G401 (cell line): ENCODE measurements at regions not wholly inside any gene's neighbourhood (a gene's known extent, or its start where the extent isn't known, plus 50 kb on each side); places are given as distances from the start of the nearest gene placed in this dataset.

Source experiments
- DNase-seq: peaks from one replicate; pipeline ENCODE4 v3.0.0-alpha.2; 2015; ENCODE audit warnings: low spot score
- in situ Hi-C: cut with HindIII; loops from 2 replicates; pipeline ENCODE4 v1.10.0; 2016; ENCODE audit warnings: low sequenced_read_pairs, mixed read lengths

DNA sequence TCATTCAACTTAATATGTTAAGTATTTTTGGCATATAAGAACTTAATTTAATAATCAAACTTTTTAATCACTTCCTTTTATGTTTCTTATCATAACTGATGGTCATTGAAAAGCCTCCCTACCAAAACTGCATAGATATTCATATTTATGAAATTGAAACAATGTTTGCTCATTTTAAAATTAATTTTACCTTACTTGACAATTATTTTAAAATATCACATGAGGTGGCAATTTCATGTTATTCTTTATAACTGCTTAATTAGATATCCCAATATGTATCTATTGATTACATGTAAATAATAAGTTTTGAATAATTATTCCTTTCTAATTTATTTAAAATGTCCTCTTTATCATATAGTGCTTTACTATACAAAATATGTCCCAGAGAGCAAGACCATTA is 266.1 kb upstream of the NRIP1 start:
- in situ Hi-C loops, result no loop called here
- no peak for DNase-seq

DNA sequence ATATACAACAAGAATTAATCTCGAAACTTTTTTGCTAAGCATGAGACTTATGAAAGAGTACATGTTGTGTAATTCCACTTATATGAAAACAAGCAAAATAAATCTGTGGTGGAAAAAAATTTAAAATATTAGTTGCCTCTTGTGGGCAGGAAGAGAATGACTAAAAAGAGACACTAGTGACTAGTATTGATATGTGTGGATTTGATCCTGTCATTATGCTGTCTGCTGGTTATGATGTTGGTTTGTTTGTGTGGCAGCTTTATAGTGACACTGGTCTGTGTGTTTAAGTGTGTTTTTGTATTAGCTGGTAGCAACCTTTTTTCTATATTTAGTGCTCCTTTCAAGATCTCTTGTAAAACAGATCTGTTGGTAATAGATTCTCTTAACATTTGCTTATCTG is 267.8 kb upstream of the NRIP1 start:
- DNase-seq, result no peak
- in situ Hi-C loops, result no loop called here

DNA sequence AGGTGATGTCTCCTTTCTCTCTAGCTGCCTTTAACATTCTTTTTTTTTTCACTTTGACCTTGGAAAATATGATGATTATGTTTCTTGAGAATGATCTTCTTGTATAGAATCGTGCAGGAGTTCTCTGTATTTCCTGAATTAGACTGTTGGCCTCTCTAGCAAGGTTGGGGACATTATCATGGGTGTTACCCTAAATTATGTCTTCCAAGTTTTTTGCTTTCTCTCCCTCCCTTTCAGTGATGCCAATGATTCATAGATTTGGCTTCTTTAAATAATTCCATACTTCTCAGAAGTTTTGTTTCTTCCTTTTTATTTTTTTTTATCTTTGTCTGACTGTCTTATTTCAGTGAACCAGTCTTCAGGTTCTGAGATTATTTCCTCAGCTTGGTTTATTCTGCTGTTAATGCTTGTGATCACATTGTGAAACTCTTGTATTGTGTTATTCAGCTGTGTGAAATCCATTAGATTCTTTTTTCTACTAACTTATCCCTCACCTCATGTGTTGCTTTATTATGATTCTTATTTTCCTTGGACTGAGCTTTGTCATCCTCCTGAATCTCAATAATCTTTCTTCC is 268.4 kb upstream of the NRIP1 start:
- in situ Hi-C loops, result no loop called here
- DNase-seq, result no peak

- DNase-seq, result no peak
- in situ Hi-C loops, result no loop called here
These were observed 269.2 kb upstream of the NRIP1 start for GRCh38 chr21:15333951-15334350.

- DNase-seq, result no peak
- in situ Hi-C loops, result no loop called here
These were observed 278.3 kb upstream of the NRIP1 start for GRCh38 chr21:15343066-15343465.

DNA sequence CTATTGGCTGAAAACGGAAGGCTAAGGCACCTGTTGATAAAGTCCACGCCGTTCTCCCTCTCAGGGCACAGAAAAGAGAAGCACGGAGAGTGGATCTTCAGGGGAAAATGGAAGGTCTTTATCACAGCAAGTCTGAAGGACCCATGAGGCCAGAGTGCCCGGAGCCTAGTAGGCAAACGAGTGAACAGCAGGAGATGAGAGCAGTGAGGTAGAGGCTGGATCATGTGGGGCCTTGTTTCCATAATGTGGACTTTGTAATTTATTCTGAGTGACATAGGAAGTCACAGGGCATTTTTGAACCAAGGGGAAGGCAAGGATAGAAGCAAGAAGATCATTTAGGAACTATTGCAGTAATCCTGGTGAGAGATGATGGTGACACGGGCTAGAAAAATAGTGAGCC is 287.2 kb upstream of the NRIP1 start:
- in situ Hi-C loops, result no loop called here

DNA sequence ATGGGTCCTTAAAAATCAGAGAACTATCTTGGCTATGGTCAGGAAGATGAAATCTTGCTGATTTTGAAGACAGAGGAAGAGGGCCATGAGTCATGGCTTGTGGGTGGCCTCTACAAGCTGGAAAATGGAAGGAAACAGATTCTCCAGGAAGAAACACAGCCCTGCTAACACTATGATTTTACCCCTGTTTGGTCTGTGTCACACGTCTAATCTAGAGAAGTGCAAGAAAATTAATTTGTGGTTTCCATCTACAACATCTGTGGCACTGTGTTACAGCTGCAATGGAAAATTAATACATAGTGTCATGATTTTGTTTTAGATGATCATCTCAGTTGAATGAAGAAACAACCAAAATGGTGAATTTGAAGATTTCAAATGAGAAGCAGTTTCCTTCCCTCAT is 288.7 kb upstream of the NRIP1 start:
- DNase-seq, result no peak
- in situ Hi-C loops, result no loop called here

More for the DNA sequence above, 287.2 kb upstream of the NRIP1 start:
- DNase-seq, result no peak

- DNase-seq, result no peak
- in situ Hi-C loops, result no loop called here
These were observed 289.7 kb upstream of the NRIP1 start for GRCh38 chr21:15354516-15354915.

DNA sequence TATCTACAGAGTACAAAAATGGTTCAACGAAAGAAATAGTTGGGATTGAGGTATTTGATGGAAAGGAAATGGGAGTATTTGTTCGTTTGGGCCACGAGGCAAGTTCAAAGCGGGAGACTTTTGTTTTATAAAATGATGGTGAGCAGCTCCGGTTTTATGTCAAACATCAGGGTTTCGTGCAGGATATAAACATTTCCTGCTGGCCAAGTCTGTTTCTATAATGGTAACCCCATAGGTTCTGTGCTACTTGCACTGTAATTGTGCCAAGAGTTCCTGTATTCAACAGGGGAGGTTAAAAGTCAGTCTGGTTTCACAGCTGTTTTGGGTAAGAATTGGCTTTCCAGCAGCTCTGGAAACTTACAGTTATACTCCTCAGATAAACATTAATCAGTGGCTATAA is 290.3 kb upstream of the NRIP1 start:
- DNase-seq, result no peak
- in situ Hi-C loops, result no loop called here

- in situ Hi-C loops, result no loop called here
- no peak for DNase-seq
These were observed 294.5 kb upstream of the NRIP1 start for GRCh38 chr21:15359251-15359650.

DNA sequence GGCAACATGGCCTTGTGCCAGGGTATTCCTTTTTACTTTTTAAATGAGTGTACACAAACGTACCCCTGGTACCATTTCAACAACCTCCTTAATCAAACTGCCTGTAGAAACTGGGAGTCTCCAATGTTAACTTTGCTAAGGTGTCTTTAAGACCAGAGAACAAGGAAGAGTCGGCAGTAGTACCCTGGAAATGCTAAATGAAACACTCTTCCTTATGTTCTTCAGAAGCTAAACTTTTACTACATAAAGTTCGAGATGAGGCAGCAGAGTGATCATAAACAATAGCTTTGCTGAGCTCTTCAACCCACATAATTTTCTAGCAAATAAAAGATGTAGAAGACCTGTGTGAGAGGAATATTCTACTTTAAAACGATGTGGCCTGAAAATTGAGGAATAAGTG is 297.7 kb upstream of the NRIP1 start:
- no peak for DNase-seq
- in situ Hi-C loops, result no loop called here

DNA sequence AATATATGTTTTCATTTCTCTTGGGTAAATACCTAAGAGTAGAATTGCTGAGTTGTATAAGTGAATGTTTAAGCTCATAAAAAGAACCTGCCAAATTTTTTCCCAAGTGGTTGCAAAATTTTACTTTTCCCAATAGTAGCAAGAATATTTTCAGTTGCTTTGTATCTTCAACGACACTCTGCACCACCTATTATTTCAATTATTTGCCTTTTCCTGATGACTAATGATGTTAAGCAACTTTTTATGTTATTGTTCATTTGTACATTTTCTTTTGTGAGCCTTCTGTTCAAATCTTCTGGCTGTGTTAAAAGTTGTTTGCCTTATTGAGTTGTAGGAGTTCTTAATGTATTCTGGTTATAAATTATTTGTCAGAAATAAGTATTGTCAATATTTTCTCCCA is 299.1 kb upstream of the NRIP1 start:
- DNase-seq, result no peak
- in situ Hi-C loops, result no loop called here

GRCh38 chr21:15365751-15366392 is 301.1 kb upstream of the NRIP1 start:
- in situ Hi-C loops, result no loop called here
- no peak for DNase-seq

DNA sequence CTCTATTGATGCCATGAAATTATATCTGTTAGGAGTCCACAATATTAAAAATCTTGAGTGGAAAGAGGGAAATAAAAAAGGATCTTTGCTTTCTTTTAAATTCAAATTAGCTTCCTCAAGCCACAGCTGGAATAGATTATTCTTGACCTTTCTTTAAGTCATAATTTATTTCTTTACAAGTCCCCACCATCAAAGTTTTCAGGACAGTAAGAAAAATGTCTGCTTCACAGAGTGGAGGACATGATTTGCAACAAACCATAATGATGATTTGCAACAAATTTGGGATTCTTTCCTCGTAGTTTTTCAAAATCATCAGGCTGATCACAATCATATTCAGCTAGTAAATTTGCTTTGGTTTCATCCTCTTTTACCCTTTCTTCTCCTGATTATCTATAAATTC is 301.8 kb upstream of the NRIP1 start:
- DNase-seq, result no peak
- in situ Hi-C loops, result no loop called here

DNA sequence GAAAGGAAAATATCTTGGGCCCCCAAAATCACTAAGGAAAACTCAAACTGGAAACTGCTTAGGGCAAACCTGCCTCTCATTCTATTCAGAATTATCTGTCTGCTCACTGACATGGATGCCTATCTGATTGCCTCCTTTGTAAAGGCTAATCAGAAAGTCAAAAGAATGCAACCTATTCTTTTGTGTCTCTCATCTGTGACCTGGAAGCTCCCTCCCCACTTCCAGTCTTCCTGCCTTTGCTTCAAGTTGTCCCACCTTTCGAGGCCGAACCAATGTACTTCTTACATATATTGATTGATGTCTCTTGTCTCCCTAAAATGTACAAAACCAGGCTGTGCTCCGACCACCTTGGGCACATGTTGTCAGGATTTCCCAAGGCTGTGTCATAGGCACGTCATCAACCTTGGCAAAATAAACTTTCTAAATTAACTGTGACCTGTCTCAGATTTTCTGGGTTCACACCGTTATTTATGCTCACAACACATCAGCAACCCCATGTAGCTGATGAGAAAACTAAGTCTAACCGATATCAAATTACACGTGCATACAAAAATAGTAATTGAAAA is 302.3 kb upstream of the NRIP1 start:
- in situ Hi-C loops, result no loop called here
- no peak for DNase-seq

DNA sequence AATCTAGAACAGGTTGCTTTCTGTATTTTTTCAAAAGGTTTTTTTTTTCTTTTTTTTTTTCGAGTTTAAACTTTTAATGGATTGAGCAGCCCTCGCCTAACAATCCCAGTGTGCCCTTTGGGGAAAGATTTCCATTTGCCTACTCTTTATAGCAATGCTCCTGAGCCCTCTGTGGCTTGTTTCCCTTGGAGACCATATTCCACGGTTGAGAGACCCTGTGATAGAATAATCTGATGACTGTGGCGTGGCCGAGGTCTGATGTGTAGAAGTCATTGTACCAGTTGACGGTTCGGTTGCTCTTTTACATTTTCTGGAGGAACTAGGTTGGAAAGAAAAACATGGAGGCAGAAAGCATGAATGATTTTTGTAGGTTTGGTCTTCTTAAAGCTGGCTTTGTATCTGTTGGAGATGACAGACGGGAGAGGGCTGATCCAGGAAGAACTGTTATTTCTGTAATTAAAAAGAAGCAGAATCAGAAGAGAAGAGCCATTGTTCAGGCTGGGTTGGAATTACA is 305.7 kb upstream of the NRIP1 start:
- DNase-seq, result no peak
- in situ Hi-C loops, result no loop called here

- no peak for DNase-seq
- in situ Hi-C loops, result no loop called here
These were observed 309.1 kb upstream of the NRIP1 start for GRCh38 chr21:15373941-15374340.

DNA sequence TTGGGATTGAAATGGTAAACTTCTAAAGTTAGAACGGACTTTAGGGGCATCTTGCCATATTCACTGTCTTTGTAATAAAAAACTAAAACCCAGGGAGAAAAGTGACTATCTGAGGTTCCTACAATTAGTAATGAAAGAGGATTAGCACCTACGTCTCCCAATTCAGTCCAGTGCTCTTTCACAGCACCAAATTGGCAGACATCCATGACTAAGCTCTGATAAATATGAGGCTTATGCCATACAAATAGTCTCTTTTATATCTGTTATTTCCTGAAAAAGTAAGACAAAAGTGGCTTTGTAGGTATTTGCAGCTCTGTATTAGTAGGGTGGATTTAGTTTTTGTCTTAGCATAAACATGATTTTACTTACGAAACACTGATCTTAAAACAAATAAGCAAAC is 315.0 kb upstream of the NRIP1 start:
- no peak for DNase-seq
- in situ Hi-C loops, result no loop called here

DNA sequence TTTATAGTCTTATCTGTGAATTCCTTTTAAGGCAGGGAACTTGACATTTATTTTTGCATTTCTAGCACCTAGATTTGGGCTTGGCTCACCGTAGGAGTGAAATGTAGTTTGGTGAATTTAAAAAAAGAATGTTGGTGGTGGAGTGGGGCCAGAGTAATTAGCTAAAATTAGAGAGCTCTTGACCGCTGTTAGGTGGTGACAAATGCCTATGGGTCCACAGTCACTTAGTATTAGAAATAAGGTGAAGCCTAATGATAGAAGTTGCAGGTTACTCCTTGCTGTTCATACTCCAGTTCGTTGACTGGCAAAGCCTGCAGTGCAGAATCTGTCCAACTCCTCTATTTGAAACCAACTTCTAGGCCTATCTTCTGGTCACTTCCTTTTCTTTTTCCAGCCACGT is 318.8 kb upstream of the NRIP1 start:
- in situ Hi-C loops, result no loop called here
- no peak for DNase-seq

DNA sequence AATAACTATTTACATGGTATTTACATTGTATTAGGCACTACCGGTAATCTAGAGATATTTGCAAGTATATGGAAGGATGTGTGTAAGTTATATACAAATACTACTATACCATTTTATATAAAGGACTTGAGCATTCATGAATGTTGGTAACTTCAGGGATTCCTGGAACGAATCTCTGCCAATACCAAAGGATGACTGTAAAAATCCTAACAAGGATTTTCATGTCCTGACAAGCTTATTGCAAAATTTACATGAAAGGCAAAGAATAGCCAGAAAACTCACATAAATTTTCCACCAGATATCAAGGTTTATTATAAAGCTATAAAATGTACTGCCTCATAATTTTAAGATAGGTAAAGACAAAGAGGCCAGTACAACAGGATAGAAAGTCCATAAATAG is 325.2 kb upstream of the NRIP1 start:
- in situ Hi-C loops, result no loop called here
- no peak for DNase-seq

- no peak for DNase-seq
- in situ Hi-C loops, result no loop called here
These were observed 332.5 kb upstream of the NRIP1 start for GRCh38 chr21:15397258-15397657.
